ENCODE measurements at regions not wholly inside any gene's neighbourhood (a gene's known extent, or its start where the extent isn't known, plus 50 kb on each side); places are given as distances from the start of the nearest gene placed in this dataset.

GRCh38 chr14:98924046-98924445, 348.0 kb downstream of the BCL11B start:
- no peak for TF ChIP-seq CTCF (IDR thresholded peaks at IDR 0.05)
- TF ChIP-seq POLR2A (IDR thresholded peaks at IDR 0.05), result no peak
- TF ChIP-seq POLR2AphosphoS5 (IDR thresholded peaks at IDR 0.05), result no peak

Measured in prostate gland (tissue), 2 donors.